Naive B cell (primary cell): ENCODE measurements at regions not wholly inside any gene's neighbourhood (a gene's known extent, or its start where the extent isn't known, plus 50 kb on each side); places are given as distances from the start of the nearest gene placed in this dataset.

Experiments used
- ATAC-seq, 2 donors: fragments of 150-1000 bp; cut with Tn5 transposase; 2 replicates each; pipeline ENCODE4 v1.10.0; 2021; ENCODE audit warnings: low read depth in 2 of 2, mild to moderate bottlenecking in 2 of 2, moderate library complexity in 2 of 2
- DNase-seq: peaks from one replicate; pipeline ENCODE4 v3.0.0; 2022
- H3K27ac Mint-ChIP-seq, 6 donors: one replicate each; pipeline ENCODE4 v1.8.0; 2020 to 2022; ENCODE audit warnings: mild to moderate bottlenecking in 6 of 6, mixed read lengths in 6 of 6, moderate library complexity in 5 of 6, inconsistent platforms in 2 of 6
- H3K27me3 Mint-ChIP-seq, 3 donors: one replicate each; pipeline ENCODE4 v1.8.0; 2021 to 2022; ENCODE audit warnings: mixed read lengths in 3 of 3, mild to moderate bottlenecking in 1 of 3
- H3K36me3 Mint-ChIP-seq, 2 donors: one replicate each; pipeline ENCODE4 v1.8.0; 2020 to 2022; ENCODE audit warnings: mixed read lengths in 2 of 2, inconsistent platforms in 1 of 2, mild to moderate bottlenecking in 1 of 2
- H3K4me1 Mint-ChIP-seq, 3 donors: one replicate each; pipeline ENCODE4 v1.8.0; 2020 to 2022; ENCODE audit warnings: mixed read lengths in 3 of 3, inconsistent platforms in 1 of 3, mild to moderate bottlenecking in 1 of 3, moderate library complexity in 1 of 3
- H3K4me3 Mint-ChIP-seq, 8 donors: one replicate each; pipeline ENCODE4 v1.8.0; 2020 to 2022; ENCODE audit warnings: mild to moderate bottlenecking in 8 of 8, mixed read lengths in 8 of 8, moderate library complexity in 8 of 8, inconsistent platforms in 2 of 8
- H3K9me3 Mint-ChIP-seq, 7 donors: one replicate each; pipeline ENCODE4 v1.8.0; 2020 to 2022; ENCODE audit warnings: mixed read lengths in 7 of 7, mild to moderate bottlenecking in 5 of 7, inconsistent platforms in 2 of 7, moderate library complexity in 1 of 7

DNA sequence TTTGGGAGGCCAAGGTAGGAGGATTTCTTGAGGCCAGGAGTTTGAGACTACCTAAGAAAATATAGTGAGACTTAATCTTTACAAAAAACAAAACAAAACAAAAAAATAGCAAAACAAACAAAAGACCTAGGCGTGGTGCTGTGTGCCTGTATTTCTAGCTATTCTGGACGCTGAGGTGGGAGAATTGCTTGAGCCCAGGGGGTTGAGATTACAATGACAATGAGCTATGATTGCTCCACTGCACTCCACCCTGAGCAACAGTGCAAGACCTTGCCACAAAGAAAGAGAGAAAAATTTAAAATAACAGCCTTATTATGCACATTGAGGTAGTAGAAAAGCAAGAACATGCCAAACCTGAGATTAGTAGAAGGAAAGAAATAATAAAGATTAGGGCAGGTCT, 657.7 kb downstream of the PDHA2 start:
- peaks cover 0 to 33% (median 8%) of the 10 kb centered on the region in 7 donors for H3K9me3 Mint-ChIP-seq
- no peaks in the 10 kb centered on the region for H3K36me3 Mint-ChIP-seq
- H3K4me3 Mint-ChIP-seq, result no peak overlapping the region
- no peak for ATAC-seq
- H3K27me3 Mint-ChIP-seq, result no peaks in the 10 kb centered on the region
- DNase-seq, result no peak
- H3K4me1 Mint-ChIP-seq, result no peaks in the 10 kb centered on the region
- no peak overlapping the region for H3K27ac Mint-ChIP-seq

GRCh38 chr4:96504386-96504785, 664.5 kb downstream of the PDHA2 start:
- no peak overlapping the region for H3K4me3 Mint-ChIP-seq
- no peaks in the 10 kb centered on the region for H3K4me1 Mint-ChIP-seq
- no peaks in the 10 kb centered on the region for H3K36me3 Mint-ChIP-seq
- H3K27ac Mint-ChIP-seq, result no peak overlapping the region
- H3K27me3 Mint-ChIP-seq, result no peaks in the 10 kb centered on the region
- no peak for ATAC-seq
- no peak for DNase-seq
- peaks cover 2 to 6% (median 5%) of the 10 kb centered on the region in 7 donors for H3K9me3 Mint-ChIP-seq

DNA sequence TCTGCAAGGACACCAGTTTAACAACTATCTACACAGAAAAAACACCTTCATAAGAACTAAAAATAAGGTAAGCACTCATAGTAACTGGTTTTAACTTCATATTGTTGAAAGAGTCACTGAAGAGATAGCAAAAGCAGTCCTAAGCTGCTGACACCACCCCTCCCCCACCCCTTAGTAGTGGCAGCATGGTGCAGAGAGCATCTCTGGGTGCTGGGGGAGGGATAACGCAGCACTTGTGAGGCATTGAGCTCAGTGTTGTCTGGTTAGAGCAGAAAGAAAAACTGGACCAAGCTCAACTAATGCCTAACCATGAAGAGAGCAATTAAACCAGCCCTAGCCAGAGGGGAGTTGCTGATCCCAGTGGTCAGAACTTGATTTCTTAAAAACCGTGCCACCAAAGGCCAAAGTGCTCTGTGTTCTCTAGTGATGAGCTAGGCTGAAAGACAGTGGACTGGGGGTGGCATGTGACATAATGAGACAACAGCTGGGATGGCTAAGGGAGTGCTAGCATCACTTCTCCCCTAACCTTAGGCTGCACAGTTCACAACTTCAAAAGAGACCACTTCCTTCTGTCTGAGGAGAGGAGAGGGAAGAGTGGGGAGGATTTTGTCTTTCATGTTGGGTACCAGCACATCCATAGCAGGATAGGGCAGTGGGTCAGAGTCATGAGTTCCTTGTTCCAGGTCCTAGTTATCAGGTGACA, 669.3 kb downstream of the PDHA2 start:
- Mint-ChIP-seq H3K9me3 (peaks cover 0 to 19% (median 4%) of the 10 kb centered on the region in 7 donors), H3K4me1 (no peaks in the 10 kb centered on the region), H3K4me3 (no peak overlapping the region), H3K27me3 (no peaks in the 10 kb centered on the region), H3K27ac (no peak overlapping the region), H3K36me3 (no peaks in the 10 kb centered on the region)
- no peak for DNase-seq
- ATAC-seq, result no peak

GRCh38 chr4:96519291-96519690, 679.4 kb downstream of the PDHA2 start:
- no peak for DNase-seq
- H3K9me3 Mint-ChIP-seq, result peaks cover 3 to 17% (median 5%) of the 10 kb centered on the region in 7 donors
- no peak overlapping the region for H3K4me3 Mint-ChIP-seq
- ATAC-seq, result no peak
- no peak overlapping the region for H3K27ac Mint-ChIP-seq
- no peaks in the 10 kb centered on the region for H3K4me1 Mint-ChIP-seq
- H3K27me3 Mint-ChIP-seq, result no peaks in the 10 kb centered on the region
- no peaks in the 10 kb centered on the region for H3K36me3 Mint-ChIP-seq

DNA sequence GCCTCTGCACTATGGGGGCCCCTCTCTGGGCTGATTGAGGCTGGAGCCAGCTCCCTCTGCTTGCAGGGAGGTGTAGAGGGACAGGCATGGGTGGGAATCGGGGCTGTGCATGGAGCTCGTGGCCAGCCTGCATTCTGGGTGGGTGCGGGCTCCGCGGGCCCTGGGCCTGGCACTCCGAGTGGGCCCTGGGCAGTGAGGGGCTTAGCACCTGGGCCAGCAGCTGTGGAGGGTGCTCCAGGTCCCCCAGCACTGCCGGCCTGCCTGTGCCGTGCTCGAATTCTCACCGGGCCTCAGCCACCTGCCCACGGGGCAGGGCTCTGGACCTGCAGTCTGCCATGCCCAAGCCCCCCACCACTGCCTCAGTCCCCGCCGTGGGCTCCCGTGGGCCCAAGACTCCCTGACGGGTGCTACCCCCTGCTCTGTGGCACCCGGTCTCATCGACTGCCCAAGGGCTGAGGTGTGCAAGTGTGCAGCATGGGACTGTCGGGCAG, 681.2 kb downstream of the PDHA2 start:
- H3K4me3 Mint-ChIP-seq, result no peak overlapping the region
- ATAC-seq, result no peak
- no peak for DNase-seq
- no peaks in the 10 kb centered on the region for H3K27me3 Mint-ChIP-seq
- H3K36me3 Mint-ChIP-seq, result no peaks in the 10 kb centered on the region
- H3K4me1 Mint-ChIP-seq, result no peaks in the 10 kb centered on the region
- H3K9me3 Mint-ChIP-seq, result peaks cover 0 to 12% (median 5%) of the 10 kb centered on the region in 7 donors
- no peak overlapping the region for H3K27ac Mint-ChIP-seq

- no peak for ATAC-seq
- no peaks in the 10 kb centered on the region for H3K36me3 Mint-ChIP-seq
Observed at GRCh38 chr4:96523611-96524010, 683.7 kb downstream of the PDHA2 start.

DNA sequence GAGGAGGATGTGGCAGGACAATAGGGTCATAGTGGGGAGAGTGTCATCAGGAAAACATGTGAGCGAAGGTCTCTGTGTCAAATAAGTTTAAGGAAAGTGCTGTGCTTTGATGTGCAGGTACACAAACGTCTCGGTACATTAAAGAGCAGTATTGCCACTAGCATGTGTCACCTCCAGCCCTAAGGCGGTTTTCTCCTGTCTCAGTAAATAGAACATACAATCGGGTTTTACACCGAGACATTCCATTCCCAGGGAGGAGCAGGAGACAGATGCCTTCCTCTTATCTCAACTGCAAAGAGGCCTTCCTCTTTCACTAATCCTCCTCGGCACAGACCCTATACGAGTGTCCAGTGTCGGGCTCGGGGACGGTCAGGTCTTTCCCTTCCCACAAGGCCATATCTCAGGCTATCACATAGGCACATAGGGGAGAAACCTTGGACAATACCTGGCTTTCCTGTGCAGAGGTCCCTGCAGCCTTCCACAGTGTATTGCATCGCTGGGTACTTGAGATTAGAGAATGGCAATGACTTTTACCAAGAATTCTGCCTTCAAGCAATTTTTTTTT, 684.5 kb downstream of the PDHA2 start:
- peaks cover 0 to 14% (median 5%) of the 10 kb centered on the region in 7 donors for H3K9me3 Mint-ChIP-seq
- H3K27me3 Mint-ChIP-seq, result no peaks in the 10 kb centered on the region
- ATAC-seq (no peak), DNase-seq (no peak)
- no peaks in the 10 kb centered on the region for H3K4me1 Mint-ChIP-seq
- H3K4me3 Mint-ChIP-seq, result no peak overlapping the region
- H3K27ac Mint-ChIP-seq, result peak overlapping the region in 1 of 6 donors; percentile 73
- H3K36me3 Mint-ChIP-seq, result no peaks in the 10 kb centered on the region

More at GRCh38 chr4:96523611-96524010, 683.7 kb downstream of the PDHA2 start:
- Mint-ChIP-seq H3K4me3 (no peak overlapping the region), H3K27ac (no peak overlapping the region), H3K9me3 (peaks cover 0 to 12% (median 5%) of the 10 kb centered on the region in 7 donors), H3K27me3 (no peaks in the 10 kb centered on the region), H3K4me1 (no peaks in the 10 kb centered on the region)
- DNase-seq, result no peak

- ATAC-seq (no peak), DNase-seq (no peak)
- H3K27ac Mint-ChIP-seq, result no peak overlapping the region
- H3K27me3 Mint-ChIP-seq, result no peaks in the 10 kb centered on the region
- H3K9me3 Mint-ChIP-seq, result peaks cover 0 to 20% (median 5%) of the 10 kb centered on the region in 7 donors
- H3K36me3 Mint-ChIP-seq, result no peaks in the 10 kb centered on the region
- H3K4me1 Mint-ChIP-seq, result no peaks in the 10 kb centered on the region
- H3K4me3 Mint-ChIP-seq, result no peak overlapping the region
Observed at GRCh38 chr4:96525898-96526297, 686.0 kb downstream of the PDHA2 start.

DNA sequence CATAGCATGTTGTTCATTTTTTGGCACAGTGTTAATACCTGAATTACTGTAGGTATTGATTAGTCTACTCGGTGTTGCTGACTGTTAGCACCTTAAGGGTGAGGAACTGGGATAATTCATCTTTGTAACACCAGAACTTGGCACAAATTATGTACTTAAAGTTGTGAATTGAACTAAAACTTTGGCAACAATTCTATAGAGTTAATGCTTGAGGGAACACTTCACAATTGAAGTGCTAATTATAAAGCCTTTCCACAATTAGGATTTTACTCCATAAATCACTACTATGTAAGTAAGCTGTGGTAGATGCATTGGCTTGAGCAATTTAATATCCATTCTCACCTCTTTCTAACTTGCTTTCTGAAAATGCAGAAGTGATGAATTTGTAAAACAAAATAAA, 686.7 kb downstream of the PDHA2 start:
- no peak for DNase-seq
- no peaks in the 10 kb centered on the region for H3K27me3 Mint-ChIP-seq
- no peak overlapping the region for H3K27ac Mint-ChIP-seq
- no peaks in the 10 kb centered on the region for H3K4me1 Mint-ChIP-seq
- ATAC-seq, result no peak
- no peaks in the 10 kb centered on the region for H3K36me3 Mint-ChIP-seq
- no peak overlapping the region for H3K4me3 Mint-ChIP-seq
- H3K9me3 Mint-ChIP-seq, result peaks cover 0 to 20% (median 4%) of the 10 kb centered on the region in 7 donors

- Mint-ChIP-seq H3K4me1 (no peaks in the 10 kb centered on the region), H3K27me3 (no peaks in the 10 kb centered on the region), H3K36me3 (no peaks in the 10 kb centered on the region), H3K4me3 (no peak overlapping the region), H3K9me3 (peaks cover 0 to 13% (median 5%) of the 10 kb centered on the region in 7 donors), H3K27ac (no peak overlapping the region)
- ATAC-seq (no peak), DNase-seq (no peak)
Observed at GRCh38 chr4:96531836-96532235, 691.9 kb downstream of the PDHA2 start.

- Mint-ChIP-seq H3K4me1 (no peaks in the 10 kb centered on the region), H3K36me3 (no peaks in the 10 kb centered on the region), H3K4me3 (no peak overlapping the region), H3K27me3 (no peaks in the 10 kb centered on the region), H3K9me3 (peaks cover 0 to 12% (median 2%) of the 10 kb centered on the region in 7 donors), H3K27ac (no peak overlapping the region)
- no peak for DNase-seq
- no peak for ATAC-seq
Observed at GRCh38 chr4:96543346-96543745, 703.5 kb downstream of the PDHA2 start.

GRCh38 chr4:96558466-96558865, 718.6 kb downstream of the PDHA2 start:
- Mint-ChIP-seq H3K27me3 (no peaks in the 10 kb centered on the region), H3K4me3 (no peak overlapping the region), H3K4me1 (no peaks in the 10 kb centered on the region), H3K36me3 (no peaks in the 10 kb centered on the region), H3K27ac (no peak overlapping the region), H3K9me3 (peaks cover 0 to 4% (median 0%) of the 10 kb centered on the region in 7 donors)
- DNase-seq, result no peak
- no peak for ATAC-seq

- Mint-ChIP-seq H3K27ac (no peak overlapping the region), H3K36me3 (no peaks in the 10 kb centered on the region), H3K27me3 (no peaks in the 10 kb centered on the region), H3K9me3 (peaks cover 0 to 5% (median 0%) of the 10 kb centered on the region in 7 donors), H3K4me1 (no peaks in the 10 kb centered on the region), H3K4me3 (no peak overlapping the region)
- DNase-seq, result no peak
- no peak for ATAC-seq
Observed at GRCh38 chr4:96566755-96567154, 726.9 kb downstream of the PDHA2 start.

- no peak for DNase-seq
- H3K4me1 Mint-ChIP-seq, result no peaks in the 10 kb centered on the region
- no peaks in the 10 kb centered on the region for H3K36me3 Mint-ChIP-seq
- H3K9me3 Mint-ChIP-seq, result peaks cover 4 to 15% (median 5%) of the 10 kb centered on the region in 7 donors
- no peak overlapping the region for H3K4me3 Mint-ChIP-seq
- no peak for ATAC-seq
- no peaks in the 10 kb centered on the region for H3K27me3 Mint-ChIP-seq
- no peak overlapping the region for H3K27ac Mint-ChIP-seq
Observed at GRCh38 chr4:96585304-96585703, 745.4 kb downstream of the PDHA2 start.
